ENCODE measurements at regions not wholly inside any gene's neighbourhood (a gene's known extent, or its start where the extent isn't known, plus 50 kb on each side); places are given as distances from the start of the nearest gene placed in this dataset.
"Not testable (repeated sequence)": the region's sequence is repeated elsewhere in the genome, so short reads cannot be mapped to it uniquely, and the experiment has no call there.

DNA sequence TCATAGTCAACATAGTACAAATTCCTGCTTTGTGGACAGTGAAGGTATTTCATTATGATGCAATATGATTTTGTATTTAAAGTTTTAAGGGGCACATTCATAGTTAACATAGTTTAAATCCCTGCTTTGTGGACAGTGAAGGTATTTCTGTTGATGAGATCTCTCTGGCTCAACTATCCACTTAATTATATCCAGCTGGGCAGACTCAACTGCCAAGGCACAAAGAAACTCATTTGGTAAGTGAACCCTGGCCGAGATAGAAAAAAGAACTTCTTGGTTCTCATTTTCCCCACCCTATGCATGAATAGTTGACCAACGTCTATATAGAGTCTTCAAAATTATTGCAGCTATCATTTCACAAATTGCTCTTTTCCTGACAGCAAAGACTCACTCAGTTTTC, 1194.6 kb downstream of the NCAM2 start:
- DNase-seq = no peak

DNA sequence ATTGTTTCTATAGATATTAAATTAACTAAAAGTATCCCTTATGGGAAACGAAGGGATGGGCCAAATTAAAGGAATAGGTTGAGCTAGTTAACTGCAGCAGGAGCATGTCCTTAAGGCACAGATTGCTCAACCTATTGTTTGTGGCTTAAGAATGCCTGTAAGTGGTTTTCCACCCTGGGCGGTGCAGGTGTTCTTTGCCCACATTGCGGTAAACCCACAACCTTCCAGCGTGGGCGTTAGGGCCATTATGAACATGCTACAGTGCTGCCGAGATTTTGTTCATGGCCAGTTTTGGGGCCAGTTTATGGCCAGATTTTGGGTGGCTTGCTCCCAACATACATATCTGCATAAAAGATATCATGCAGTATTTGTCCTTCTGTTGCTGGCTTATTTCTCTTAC, 1196.8 kb downstream of the NCAM2 start:
- not testable (repeated sequence) for DNase-seq

DNA sequence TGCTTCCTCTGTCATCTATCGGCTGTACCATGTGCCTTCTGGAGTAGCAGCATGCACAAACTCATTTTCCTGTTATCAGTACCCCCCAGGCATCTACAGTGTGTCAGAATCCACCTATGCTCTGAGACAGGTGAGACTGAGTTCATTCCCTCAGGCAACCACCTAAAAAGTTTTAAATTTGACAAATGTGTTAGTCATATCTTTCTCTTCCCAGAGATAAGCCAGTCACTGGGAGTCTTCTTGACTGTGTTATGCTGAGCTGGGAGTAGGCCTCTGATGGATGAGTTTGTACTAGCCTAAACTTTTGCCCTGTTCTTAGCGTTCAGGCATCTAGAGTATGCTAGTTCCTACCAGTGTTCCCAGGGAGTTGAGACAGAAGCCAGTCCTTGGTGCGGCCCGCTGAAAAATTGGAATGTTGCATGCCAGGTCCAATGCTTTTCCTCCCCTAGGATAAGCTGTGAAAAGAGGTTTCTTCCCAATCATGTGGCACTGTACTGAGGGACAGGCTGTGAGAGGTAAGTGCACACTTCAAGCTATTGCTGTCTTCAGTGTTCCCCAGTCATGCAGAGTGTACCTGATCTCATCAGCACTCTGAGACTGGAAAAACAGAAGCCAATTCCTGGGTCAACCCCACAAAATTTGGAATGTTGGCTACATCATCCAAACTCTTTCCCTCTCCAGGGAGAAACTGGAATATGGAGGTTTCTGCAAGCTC, 1202.3 kb downstream of the NCAM2 start:
- no peak for DNase-seq

DNA sequence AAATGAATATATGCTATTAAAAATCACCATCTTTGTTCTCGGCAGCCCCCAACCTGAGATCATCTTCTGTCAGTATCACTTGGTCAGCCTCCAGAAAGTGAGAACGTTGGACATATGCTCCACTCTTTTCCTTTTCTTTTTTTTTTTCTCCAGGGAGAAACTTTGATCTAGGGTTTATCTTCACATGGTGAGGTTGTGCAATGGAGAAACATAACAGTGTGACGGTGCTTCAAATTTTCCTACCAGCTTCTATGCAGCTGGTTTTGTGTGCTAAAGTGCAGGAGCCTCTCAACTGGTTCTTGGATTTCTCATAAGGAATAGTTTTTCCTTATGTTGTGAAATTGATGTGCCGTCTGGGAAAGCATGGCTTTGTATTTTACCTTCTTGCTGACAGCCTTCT, 1202.9 kb downstream of the NCAM2 start:
- DNase-seq = no peak

DNA sequence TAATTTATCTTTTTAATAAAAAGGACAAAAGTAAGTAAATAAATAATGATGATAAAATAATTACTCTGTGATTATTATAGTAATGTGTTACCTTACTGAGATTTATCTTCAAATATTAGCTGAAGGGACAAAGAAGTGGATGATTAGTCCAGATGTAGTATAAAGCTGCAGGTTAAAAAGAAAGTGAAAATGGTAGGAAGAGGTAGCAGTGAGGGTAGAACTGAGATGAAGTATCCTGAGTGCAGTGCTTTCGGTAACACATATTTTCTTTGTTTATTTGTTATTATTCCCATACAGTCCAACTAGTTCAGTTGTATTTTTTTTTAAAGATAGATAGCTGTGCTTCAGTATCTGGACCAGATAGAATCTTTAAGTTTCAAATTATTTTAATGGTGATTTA, 1203.5 kb downstream of the NCAM2 start:
- no peak for DNase-seq

DNA sequence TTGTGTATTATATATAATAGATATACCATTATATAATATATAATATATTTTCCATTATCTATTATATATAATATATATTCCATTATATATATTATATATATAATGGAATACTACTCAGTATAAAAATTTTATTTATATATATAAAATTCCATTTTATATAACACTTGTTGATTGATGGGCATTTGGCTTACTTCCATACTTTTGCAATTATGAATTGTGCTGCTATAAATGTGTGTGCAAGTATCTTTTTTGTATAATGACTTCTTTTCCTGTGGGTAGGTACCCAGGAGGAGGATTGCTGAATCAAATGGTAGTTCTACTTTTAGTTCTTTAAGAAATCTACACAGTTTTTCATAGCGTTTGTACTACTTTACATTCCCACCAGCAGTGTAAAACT, 1211.1 kb downstream of the NCAM2 start:
- no peak for DNase-seq

DNA sequence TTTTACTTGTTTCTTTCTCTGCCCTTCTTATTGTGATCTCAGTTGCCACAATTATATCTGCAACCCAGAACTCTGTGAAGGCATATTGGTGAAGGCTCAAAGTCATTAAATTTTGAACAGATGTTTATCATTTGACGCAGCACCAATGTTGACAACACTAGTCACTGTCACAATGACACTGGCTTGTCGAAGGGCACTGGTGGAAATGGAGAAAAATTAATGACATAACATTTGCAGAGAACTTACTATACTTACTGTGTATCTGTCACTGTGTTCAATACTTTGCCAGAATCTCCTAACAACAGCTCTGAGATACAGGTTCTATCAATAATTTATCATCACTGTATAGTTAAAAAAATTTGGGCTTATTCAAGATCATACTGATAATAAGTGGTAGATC, 1213.7 kb downstream of the NCAM2 start:
- DNase-seq = no peak

DNA sequence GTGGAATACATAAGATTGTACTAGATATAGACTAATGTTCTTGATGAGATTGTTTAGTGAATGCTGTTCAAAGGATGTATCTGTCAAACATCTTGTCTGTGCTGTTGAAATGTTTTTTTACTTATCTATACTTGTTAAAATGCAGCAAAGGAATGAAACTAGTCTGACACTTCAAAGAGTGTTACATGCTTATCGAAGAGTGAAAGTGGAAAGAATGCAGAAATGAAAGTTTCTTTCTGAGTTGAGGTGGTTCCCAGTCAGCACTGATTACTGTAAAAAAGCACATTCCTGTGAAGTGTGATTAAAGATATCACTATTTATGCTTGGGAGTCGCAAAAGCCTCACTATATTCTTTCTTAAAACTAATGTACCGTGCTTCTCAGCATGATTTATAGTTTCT, 1225.2 kb downstream of the NCAM2 start:
- DNase-seq = no peak

DNA sequence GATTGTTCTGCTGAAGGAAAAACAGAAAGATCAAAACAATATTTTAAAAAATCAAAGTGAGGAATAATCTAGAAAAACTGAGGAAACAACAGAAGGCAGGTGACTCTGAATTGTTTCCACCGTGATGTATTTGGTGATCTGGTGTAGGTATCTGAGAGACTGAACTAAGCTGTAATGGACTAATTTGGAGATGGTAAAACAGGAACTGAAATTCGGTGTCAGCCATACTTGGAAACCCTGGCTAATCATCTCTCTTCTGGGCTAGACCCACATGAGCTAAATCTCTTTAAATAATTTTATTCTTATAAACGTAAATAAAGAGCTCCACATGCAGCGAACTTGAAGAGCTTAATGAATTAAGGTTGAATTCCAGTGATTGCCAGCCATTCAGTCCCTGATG, 1226.1 kb downstream of the NCAM2 start:
- DNase-seq = no peak

DNA sequence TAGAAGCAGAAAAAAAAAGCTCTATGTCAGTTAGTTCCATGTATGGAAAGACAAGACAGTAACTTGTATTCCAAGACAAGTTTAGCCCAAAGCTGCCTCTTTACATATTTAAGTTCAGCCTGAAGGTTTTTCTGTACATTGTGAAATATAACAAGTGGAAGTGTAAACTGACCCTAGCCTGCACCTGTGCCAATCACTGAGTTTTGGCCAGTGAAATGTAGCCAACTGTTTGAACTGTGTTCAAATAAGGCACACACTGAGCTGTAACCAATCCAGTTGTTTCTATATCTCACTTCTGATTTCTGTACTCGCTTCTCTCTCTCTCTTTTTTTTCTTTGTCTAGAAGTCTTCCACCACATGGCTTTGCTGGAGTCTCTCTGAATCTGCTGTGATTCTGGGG, 1227.1 kb downstream of the NCAM2 start:
- DNase-seq = no peak

DNA sequence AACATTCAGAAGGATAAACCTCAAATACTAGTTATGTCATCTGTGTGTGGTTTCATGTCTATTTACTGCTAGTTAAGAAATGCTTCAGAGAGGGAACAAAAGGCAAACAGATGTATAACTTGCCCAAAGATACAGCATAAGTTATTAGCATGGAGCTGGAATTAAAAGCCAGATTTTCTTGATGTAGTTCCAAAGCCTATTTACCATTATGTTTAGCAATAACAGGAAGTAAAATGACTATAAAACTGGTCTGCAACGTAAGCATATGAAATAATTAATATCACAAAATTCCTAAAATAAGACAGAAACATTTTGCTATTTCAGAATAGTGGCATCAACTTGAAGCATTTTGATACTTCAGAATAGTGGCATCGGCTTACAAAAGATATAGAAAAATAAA, 1232.8 kb downstream of the NCAM2 start:
- DNase-seq = no peak

DNA sequence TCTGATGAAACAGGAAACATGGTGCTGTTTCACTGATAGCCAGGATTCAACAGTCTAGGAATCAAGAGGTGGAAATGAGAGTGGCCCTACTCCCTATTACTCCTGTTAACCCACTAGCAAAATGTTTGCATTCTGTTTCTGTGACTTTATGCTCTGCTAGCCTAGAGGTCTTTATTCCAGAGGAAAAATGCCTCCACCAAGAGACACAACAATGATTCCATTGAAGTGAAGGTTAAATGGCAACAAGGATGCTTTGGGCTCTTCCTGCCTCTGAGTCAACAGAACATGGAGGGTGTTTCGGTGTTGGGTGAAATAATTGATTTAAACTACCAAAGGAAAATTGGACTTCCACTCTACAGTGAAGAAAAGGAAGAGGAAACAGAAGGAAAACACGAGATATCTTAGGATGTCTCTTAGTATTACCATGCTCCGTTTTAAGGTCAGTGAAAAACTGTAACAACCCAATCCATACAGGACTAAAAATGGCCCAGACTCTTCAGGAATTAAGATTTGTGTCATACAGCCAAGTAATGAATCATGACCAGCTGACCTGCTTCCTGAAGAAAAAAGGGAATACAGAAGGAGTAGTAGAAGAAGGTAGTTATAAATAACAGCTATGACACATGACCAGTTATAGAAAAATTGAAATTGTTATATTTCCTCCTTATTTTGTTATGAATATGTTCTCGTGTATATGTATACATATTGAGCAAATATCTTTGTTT, 1237.8 kb downstream of the NCAM2 start:
- no peak for DNase-seq

DNA sequence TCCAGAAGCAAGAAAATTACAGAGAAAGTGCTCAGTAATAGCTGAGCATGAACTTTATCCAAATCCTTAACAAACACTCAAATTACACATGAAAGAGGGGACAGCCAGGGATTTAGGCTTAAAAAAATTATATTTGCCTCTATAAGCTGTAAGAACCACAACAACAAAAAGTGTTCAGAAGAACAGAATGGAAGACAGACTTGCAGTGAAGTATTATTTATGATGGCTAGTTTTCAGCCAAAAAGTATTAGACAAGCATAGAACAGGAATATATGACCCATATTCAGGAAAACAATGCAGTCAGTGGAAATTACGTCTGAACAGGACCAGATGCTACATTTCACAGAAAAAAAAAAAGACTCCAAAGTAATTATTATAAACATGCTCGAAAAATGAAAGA, 1246.3 kb downstream of the NCAM2 start:
- no peak for DNase-seq

DNA sequence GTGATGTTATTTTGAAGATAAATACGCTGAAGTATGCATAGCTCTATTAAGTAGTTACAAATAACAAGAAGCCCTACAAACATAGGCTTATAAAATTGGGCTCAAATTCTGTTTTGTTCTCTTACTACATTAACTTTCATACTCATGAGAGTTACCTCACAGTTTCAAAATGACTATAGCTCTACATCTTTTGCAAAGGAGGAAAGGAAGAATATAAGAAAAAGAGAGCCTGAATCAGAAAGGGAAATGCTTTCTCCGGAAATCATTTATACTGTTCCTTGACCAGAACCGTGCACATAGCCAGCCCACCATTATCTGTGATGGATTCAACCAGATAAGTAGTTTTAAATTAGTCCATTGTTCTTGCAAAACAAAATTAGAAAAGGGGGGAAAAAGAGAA, 1252.1 kb downstream of the NCAM2 start:
- no peak for DNase-seq

DNA sequence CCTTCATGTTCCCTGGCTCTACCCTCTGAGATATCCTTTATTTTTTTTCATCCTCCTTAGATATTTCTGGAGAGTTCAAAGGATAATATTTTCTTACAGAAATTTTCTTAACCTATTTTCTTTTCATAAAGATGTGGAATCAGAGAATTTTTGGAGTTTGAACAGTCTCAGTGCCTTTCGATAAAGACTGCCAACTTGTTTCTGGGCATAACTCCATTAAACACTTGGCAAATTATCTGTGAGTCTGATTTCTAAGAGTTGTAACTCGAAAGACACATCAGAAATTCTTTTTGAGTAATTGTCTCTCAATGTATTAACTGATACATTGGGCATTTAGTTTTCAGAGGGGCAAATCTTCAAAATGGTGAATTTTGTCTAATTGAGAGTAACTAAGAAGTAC, 1255.6 kb downstream of the NCAM2 start:
- DNase-seq = no peak

DNA sequence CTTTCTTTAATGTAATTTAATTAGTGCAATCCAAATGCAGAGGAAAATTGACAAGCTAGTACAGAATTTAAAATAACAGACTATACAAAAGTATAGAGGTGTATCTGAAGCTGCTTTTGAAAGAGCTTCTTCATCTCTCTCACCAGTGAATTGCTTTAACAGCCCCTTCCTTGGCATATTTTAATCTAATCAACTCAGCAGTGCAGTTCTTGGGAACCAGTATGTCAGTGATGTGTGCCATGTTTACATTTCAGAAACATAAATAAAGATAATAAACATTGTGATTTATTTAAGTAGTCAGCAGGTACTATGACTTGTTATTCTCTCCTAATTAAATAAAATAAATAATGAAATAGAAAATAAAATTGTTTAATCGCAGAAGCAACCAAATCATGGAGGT, 1260.6 kb downstream of the NCAM2 start:
- DNase-seq = no peak

DNA sequence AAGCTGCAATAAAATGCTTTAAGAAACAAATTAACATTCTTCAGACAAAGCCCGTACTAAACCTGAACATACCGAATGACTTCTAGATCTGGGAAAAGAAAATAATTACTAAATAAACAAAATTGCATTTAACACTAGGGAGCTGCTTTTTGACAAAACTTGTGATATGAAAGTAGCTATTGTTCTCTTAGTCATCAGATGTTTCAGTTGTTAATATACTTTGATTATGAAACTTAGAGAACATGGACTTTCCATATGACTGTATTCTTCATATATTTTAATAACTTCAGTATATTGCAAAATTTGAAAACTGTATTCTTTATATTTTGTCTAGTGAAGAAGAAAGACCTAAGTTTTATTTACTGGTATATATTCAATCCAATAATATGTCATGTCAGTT, 1262.1 kb downstream of the NCAM2 start:
- DNase-seq = no peak

DNA sequence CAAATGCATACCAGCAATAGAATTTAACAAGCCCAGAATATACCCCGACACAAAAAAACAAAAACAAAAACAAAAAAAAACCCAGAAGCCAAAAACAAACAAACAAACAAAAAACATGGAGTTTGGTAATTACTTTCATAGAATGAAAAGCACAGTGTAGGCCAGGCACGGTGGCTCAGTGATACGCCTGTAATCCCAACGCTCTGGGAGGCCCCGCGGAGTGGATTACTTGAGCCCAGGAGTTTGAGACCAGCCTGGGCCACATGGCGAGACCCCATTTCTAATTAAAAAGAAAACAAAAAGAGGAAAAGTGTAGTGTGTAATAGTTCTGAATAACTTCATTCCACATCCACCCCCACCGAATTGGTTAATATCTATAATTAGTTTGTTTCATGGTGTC, 1265.7 kb downstream of the NCAM2 start:
- no peak for DNase-seq

DNA sequence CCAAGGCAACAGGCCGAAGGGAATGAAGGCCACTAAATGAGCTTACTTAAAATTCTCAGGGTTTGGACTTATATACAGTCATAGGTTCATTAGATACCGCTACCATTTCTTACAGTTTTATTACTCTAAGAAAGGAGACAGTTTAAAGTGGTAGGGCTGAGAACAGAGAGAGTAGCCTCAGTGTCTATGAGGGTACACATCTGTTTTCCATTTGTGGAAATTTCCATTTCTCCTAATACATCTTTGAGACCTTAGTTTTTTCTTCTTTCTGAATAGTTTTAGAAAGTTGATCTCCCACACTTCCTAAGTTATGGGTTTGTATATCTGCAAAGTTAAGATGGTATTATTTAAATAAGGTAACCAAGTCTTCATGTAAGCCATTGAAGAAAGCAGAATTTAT, 1279.1 kb downstream of the NCAM2 start:
- DNase-seq = no peak

DNA sequence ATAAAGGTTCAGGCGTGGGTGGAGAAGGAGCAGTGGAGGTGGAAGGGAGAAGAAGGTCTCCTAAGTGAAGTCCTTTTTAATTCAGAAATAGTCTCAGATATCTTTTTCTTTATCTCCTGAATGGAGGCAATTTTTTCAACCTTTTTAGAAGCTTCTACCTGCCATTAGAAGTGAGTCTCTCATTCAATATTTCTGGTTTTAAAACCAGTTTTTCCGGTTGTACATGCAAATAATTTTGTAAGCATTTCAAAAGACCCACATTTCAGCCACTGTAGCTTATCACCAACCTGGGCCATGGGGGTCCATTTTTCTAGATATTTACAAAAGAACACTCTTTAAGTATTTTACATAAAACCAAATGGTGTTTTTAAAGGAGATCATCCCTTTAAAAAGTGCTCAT, 1280.2 kb downstream of the NCAM2 start:
- DNase-seq = no peak

DNA sequence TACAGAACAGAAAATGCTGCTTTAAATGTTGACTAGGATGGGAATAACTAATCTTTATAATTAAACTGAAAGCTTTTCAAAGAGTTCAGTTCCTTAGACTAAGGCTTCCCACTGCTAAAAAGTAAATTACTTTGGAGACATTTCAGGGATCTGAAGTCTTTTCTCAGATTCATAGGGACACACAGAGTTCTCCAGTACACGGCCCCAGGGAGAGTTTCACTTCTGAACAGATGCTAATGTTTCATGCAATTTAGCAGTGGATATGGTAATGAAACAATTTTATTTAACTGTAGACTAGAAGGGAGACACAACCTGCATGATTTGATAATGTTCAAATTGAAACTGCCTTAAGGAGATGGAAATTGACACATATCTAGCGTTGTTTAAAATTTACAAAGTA, 1282.6 kb downstream of the NCAM2 start:
- no peak for DNase-seq

DNA sequence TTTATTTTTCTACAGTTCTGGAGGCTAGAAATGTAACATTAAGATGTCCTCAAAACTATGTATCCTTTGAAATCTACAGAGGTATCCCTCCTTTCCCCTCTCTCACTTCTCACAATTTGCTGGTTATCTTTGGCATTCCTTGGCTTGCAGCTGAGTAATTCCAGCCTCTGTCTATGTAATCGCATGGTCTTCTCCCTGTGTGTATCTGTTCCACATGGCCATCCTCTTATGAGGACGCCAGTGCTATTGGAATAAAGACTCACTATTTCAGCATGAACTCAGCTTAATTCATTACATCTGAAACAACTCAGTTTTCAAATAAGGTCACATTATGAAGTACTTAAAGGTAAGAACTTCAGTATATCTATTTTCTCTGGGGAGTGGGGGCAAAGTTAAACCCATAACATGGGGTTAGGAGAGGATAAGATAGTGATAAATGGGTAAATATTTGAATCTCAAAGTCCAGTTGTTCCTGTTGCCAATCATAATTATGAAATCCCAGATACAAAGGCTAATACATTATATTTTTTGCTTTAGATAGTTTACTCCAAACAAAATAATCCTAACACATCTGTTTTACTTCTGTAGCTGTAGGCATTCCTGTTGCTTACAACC, 1290.8 kb downstream of the NCAM2 start:
- DNase-seq = no peak

DNA sequence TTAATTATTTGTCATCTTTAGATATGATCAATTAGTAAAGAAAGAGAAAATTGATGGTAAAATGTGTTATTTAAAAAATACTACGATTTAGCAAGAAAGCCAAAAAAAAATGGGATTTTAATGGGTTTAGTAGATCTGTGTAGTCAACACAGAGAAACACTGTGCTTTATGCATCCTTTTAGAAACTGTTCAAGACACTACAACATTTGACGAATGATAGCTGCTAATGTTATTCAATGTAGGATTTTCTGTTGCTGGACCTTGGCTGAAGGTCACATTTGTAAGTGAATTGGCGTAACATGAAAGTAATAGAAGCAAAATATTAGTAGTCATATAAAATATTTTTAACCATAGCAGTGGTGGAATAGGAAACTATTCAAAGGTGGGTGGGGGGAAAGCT, 1293.9 kb downstream of the NCAM2 start:
- no peak for DNase-seq

DNA sequence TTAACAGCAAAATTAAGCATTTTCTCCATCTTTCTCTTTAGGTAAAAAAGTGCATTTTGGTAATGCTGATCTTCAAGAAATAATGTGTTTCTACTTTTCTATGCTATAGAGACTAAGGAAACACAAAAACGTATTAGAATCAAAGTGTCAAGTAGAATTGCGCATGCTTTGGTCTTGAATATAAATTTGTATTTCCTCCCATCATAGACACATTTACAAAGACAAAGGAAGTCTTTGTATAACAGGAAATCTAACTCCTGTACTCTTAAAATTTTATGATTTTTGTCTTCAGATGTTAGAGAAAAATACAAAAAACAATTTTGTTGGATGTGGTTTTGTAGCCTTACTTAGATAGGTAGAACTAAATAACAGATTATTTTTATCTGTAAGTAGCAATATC, 1299.4 kb downstream of the NCAM2 start:
- no peak for DNase-seq
